Liver (tissue), 8 donors: ENCODE measurements at regions not wholly inside any gene's neighbourhood (a gene's known extent, or its start where the extent isn't known, plus 50 kb on each side); places are given as distances from the start of the nearest gene placed in this dataset.

Experiments used
- DNase-seq: peaks from one replicate; pipeline ENCODE4 v3.0.0-alpha.2; 2017; ENCODE audit warnings: low spot score
- H3K27ac ChIP-seq, 2 donors: one replicate each; pipeline ENCODE4 v1.7.0; 2013; ENCODE audit warnings: inconsistent platforms in 2 of 2, low read length in 2 of 2, control low read depth in 1 of 2, low read depth in 1 of 2, mild to moderate bottlenecking in 1 of 2
- H3K27me3 ChIP-seq, 4 donors: one replicate each; pipeline versions ENCODE4 v1.6.1 to v1.7.0; 2013; ENCODE audit warnings: low read length in 3 of 4, inconsistent platforms in 1 of 4, mild to moderate bottlenecking in 1 of 4, moderate library complexity in 1 of 4; ENCODE audit not compliant: control insufficient read depth in 4 of 4, insufficient read depth in 4 of 4
- H3K36me3 ChIP-seq, 4 donors: one replicate each; pipeline versions ENCODE4 v1.6.1 to v1.7.0; 2013; ENCODE audit warnings: low read length in 3 of 4, mild to moderate bottlenecking in 3 of 4, low read depth in 1 of 4, moderate library complexity in 1 of 4; ENCODE audit not compliant: control insufficient read depth in 4 of 4, insufficient read depth in 3 of 4
- H3K4me1 ChIP-seq, 4 donors: one replicate each; pipeline versions ENCODE4 v1.6.1 to v1.7.0; 2013; ENCODE audit warnings: low read length in 3 of 4, mild to moderate bottlenecking in 3 of 4, moderate library complexity in 1 of 4; ENCODE audit not compliant: control insufficient read depth in 4 of 4, insufficient read depth in 4 of 4
- H3K4me3 ChIP-seq, 3 donors: one replicate each; pipeline versions ENCODE4 v1.6.1 to v1.7.0; 2013; ENCODE audit warnings: low read length in 3 of 3, control low read depth in 1 of 3, low read depth in 1 of 3, mild to moderate bottlenecking in 1 of 3
- H3K9ac ChIP-seq, 2 donors: one replicate each; pipeline ENCODE4 v1.7.0; 2013; ENCODE audit warnings: low read length in 2 of 2, mild to moderate bottlenecking in 2 of 2, moderate library complexity in 2 of 2, control low read depth in 1 of 2, low read depth in 1 of 2
- H3K9me3 ChIP-seq, 4 donors: one replicate each; pipeline versions ENCODE4 v1.6.1 to v1.7.0; 2013; ENCODE audit warnings: low read length in 3 of 4; ENCODE audit not compliant: control insufficient read depth in 4 of 4
- FOXA2 ChIP-seq: IDR thresholded peaks from 2 replicates; pipeline ENCODE4 v1.6.1; 2016; ENCODE audit warnings: antibody characterized with exemption
- GABPA ChIP-seq, 2 donors: IDR thresholded peaks in 1 of 2; conservative IDR thresholded peaks in 1 of 2; 2 replicates each; pipeline ENCODE4 v1.6.1; 2016; ENCODE audit warnings: antibody characterized with exemption in 2 of 2, mild to moderate bottlenecking in 1 of 2, moderate library complexity in 1 of 2
- HNF4G ChIP-seq: IDR thresholded peaks from 2 replicates; pipeline ENCODE4 v1.6.1; 2016; ENCODE audit warnings: antibody characterized with exemption
- NR2F2 ChIP-seq: IDR thresholded peaks from 2 replicates; pipeline ENCODE4 v1.6.1; 2016; ENCODE audit warnings: antibody characterized with exemption
- RAD21 ChIP-seq, 2 donors: IDR thresholded peaks; 2 replicates each; pipeline ENCODE4 v1.6.1; 2016; ENCODE audit warnings: antibody characterized with exemption in 2 of 2, mild to moderate bottlenecking in 2 of 2
- RXRA ChIP-seq, 2 donors: IDR thresholded peaks; 2 replicates each; pipeline ENCODE4 v1.6.1; 2017 to 2018; ENCODE audit warnings: antibody characterized with exemption in 2 of 2, mild to moderate bottlenecking in 1 of 2
- SP1 ChIP-seq: IDR thresholded peaks from 2 replicates; pipeline ENCODE4 v1.6.1; 2018; ENCODE audit warnings: antibody characterized with exemption, mild to moderate bottlenecking
- YY1 ChIP-seq: IDR thresholded peaks from 2 replicates; pipeline ENCODE4 v1.6.1; 2016; ENCODE audit warnings: antibody characterized with exemption, mild to moderate bottlenecking
- WGBS: extraction: QIAGEN DNeasy Blood & Tissue Kit; methylation state at CpG from one replicate; pipeline ENCODE4 v1.1.7; 2013; 5-methylcytosine and 5-hydroxymethylcytosine counted together
- TF ChIP-seq, protein P1 (sequence below): IDR thresholded peaks from 2 replicates; pipeline ENCODE4 v1.6.1; 2016; ENCODE audit warnings: antibody characterized with exemption
- TF ChIP-seq, protein P2 (sequence below): fragments of 150-350 bp; IDR thresholded peaks from 2 replicates; pipeline ENCODE4 v1.5.1; 2017; ENCODE audit warnings: improper control_type of control experiment, low read depth, low read length; ENCODE audit not compliant: missing input control
- TF ChIP-seq, protein P3 (sequence below): IDR thresholded peaks from 2 replicates; pipeline ENCODE4 v1.6.1; 2016; ENCODE audit warnings: antibody characterized with exemption
- TF ChIP-seq, protein P4 (sequence below): IDR thresholded peaks from 2 replicates; pipeline ENCODE4 v1.6.1; 2016; ENCODE audit warnings: antibody characterized with exemption, mild to moderate bottlenecking
- donor health status: healthy.
- donor health status: healthy.
- donor health status: healthy.
- donor health status: healthy.
- donor health status: healthy.

DNA sequence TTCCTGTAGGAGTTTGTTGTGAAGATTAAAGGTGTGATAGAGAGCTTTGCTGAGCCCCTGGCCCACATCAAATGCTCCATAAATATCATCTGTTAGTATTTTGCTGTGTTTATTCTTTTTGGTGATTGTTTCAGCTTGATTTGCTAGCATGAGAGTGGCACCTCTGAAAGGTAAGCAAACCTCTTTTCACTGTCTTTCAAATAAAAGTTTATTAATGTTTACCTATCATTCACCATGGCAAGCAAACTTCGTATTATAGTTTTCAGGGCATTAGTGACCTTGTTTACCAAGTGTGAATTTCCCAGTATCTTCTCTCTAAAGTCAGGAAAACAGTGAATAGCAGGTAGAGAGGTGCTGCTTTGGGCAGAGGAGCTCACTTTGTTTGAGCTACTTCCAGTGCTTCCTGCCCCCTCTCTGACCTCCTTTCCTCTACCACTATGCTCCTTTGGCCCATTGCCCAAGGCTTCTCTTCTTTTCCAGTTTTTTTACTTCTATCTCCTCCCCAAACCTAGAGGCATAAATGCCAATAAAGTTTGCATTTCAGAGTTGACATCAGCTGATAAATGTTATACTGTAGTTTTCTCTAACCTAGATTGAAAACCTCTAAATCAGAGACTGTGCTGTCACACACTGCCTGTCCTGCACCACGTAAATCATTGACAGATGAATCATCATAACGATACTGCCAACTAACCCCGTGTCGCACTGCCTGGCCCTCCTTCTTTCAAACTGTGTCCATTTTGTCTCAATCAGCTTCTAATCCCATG is 569.0 kb downstream of the TUSC7 start (continued):
- TF ChIP-seq GABPA (IDR thresholded peaks at IDR 0.05 in 1 of 2, conservative IDR thresholded peaks at IDR 0.05 in 1 of 2) (no peak), YY1 (peak; percentile 96), SP1 (peak; percentile 81), FOXA2 (peak; percentile 11)
- TF ChIP-seq, protein P1, sequence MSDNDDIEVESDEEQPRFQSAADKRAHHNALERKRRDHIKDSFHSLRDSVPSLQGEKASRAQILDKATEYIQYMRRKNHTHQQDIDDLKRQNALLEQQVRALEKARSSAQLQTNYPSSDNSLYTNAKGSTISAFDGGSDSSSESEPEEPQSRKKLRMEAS, result peak; percentile 33
- TF ChIP-seq, protein P2, sequence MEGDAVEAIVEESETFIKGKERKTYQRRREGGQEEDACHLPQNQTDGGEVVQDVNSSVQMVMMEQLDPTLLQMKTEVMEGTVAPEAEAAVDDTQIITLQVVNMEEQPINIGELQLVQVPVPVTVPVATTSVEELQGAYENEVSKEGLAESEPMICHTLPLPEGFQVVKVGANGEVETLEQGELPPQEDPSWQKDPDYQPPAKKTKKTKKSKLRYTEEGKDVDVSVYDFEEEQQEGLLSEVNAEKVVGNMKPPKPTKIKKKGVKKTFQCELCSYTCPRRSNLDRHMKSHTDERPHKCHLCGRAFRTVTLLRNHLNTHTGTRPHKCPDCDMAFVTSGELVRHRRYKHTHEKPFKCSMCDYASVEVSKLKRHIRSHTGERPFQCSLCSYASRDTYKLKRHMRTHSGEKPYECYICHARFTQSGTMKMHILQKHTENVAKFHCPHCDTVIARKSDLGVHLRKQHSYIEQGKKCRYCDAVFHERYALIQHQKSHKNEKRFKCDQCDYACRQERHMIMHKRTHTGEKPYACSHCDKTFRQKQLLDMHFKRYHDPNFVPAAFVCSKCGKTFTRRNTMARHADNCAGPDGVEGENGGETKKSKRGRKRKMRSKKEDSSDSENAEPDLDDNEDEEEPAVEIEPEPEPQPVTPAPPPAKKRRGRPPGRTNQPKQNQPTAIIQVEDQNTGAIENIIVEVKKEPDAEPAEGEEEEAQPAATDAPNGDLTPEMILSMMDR, result no peak

DNA sequence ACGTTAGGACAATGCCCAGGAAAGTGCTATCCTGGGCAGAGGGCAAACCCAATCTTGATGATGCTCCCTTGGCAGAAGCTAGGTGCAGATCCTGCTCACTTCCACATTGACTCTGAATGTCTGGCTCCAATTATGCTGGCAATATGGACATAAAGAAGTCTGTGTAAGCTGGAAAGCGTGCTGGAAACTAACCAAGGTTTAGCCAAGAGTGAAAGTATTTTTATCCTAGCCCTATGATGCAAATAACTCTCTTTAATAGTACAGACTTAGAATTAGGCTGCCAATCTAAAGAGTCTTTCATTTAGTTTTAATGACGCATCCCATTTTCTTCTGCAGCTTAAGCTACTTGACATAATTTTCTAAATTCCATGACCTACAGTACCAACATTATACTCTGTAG is 571.8 kb downstream of the TUSC7 start:
- no peak overlapping the region for H3K27ac ChIP-seq
- no peak for DNase-seq
- TF ChIP-seq, protein P3, sequence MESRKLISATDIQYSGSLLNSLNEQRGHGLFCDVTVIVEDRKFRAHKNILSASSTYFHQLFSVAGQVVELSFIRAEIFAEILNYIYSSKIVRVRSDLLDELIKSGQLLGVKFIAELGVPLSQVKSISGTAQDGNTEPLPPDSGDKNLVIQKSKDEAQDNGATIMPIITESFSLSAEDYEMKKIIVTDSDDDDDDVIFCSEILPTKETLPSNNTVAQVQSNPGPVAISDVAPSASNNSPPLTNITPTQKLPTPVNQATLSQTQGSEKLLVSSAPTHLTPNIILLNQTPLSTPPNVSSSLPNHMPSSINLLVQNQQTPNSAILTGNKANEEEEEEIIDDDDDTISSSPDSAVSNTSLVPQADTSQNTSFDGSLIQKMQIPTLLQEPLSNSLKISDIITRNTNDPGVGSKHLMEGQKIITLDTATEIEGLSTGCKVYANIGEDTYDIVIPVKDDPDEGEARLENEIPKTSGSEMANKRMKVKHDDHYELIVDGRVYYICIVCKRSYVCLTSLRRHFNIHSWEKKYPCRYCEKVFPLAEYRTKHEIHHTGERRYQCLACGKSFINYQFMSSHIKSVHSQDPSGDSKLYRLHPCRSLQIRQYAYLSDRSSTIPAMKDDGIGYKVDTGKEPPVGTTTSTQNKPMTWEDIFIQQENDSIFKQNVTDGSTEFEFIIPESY, result no peak
- no peak overlapping the region for H3K4me3 ChIP-seq
- H3K9me3 ChIP-seq, result no peaks in the 10 kb centered on the region
- H3K27me3 ChIP-seq, result no peaks in the 10 kb centered on the region
- H3K4me1 ChIP-seq, result peaks cover 7 to 23% (median 9%) of the 10 kb centered on the region in 4 donors
- H3K9ac ChIP-seq, result no peak overlapping the region
- WGBS, result 76% methylated on average over 3 of the region's 3 CpGs
- H3K36me3 ChIP-seq, result no peaks in the 10 kb centered on the region

DNA sequence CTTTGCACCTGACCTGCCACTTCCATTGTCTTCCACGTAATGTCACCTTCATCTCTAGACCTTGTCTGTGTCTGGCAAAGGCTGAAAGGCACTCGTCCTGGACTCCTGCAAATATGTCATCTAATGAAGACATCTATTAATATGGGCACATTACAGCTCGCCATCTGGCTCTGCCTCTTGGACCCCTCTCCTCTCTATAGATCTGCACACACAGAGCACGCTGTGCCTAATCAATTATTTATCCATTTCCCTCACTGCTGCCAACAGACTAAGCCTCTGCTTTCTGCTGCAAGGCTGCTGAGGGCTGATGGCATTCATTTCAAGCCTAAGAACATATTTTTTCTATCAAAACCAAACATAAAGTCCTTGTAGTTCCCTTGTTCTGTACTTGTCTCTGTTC is 573.0 kb downstream of the TUSC7 start:
- 74% methylated on average over 4 of the region's 4 CpGs for WGBS
- Histone ChIP-seq H3K27ac (no peak overlapping the region), H3K9me3 (no peaks in the 10 kb centered on the region), H3K4me3 (no peak overlapping the region), H3K9ac (no peak overlapping the region), H3K36me3 (no peaks in the 10 kb centered on the region), H3K4me1 (peaks cover 6 to 16% (median 8%) of the 10 kb centered on the region in 4 donors), H3K27me3 (no peaks in the 10 kb centered on the region)
- no peak for DNase-seq
- no peak for TF ChIP-seq RXRA (IDR thresholded peaks at IDR 0.05)
- TF ChIP-seq SP1, result no peak
- TF ChIP-seq, protein P4, sequence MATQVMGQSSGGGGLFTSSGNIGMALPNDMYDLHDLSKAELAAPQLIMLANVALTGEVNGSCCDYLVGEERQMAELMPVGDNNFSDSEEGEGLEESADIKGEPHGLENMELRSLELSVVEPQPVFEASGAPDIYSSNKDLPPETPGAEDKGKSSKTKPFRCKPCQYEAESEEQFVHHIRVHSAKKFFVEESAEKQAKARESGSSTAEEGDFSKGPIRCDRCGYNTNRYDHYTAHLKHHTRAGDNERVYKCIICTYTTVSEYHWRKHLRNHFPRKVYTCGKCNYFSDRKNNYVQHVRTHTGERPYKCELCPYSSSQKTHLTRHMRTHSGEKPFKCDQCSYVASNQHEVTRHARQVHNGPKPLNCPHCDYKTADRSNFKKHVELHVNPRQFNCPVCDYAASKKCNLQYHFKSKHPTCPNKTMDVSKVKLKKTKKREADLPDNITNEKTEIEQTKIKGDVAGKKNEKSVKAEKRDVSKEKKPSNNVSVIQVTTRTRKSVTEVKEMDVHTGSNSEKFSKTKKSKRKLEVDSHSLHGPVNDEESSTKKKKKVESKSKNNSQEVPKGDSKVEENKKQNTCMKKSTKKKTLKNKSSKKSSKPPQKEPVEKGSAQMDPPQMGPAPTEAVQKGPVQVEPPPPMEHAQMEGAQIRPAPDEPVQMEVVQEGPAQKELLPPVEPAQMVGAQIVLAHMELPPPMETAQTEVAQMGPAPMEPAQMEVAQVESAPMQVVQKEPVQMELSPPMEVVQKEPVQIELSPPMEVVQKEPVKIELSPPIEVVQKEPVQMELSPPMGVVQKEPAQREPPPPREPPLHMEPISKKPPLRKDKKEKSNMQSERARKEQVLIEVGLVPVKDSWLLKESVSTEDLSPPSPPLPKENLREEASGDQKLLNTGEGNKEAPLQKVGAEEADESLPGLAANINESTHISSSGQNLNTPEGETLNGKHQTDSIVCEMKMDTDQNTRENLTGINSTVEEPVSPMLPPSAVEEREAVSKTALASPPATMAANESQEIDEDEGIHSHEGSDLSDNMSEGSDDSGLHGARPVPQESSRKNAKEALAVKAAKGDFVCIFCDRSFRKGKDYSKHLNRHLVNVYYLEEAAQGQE, result no peak
- no peak for TF ChIP-seq HNF4G
- no peak for TF ChIP-seq GABPA (IDR thresholded peaks at IDR 0.05 in 1 of 2, conservative IDR thresholded peaks at IDR 0.05 in 1 of 2)
- TF ChIP-seq, protein P2, result no peak
- TF ChIP-seq FOXA2, result no peak
- TF ChIP-seq NR2F2, result no peak
- TF ChIP-seq RAD21 (IDR thresholded peaks at IDR 0.05), result no peak
- TF ChIP-seq YY1, result no peak
